GM21529 (cell line): ENCODE measurements at regions not wholly inside any gene's neighbourhood (a gene's known extent, or its start where the extent isn't known, plus 50 kb on each side); places are given as distances from the start of the nearest gene placed in this dataset.

Experiments
- ATAC-seq: cut with Tn5 transposase; IDR thresholded peaks from one replicate; pipeline ENCODE4 v1.9.1; 2021; ENCODE audit not compliant: unreplicated experiment

GRCh38 chr4:45368832-45369231 is 642.5 kb upstream of the GNPDA2 start:
- no peak for ATAC-seq

- no peak for ATAC-seq
Observed at GRCh38 chr4:45363931-45364330, 637.6 kb upstream of the GNPDA2 start.

DNA sequence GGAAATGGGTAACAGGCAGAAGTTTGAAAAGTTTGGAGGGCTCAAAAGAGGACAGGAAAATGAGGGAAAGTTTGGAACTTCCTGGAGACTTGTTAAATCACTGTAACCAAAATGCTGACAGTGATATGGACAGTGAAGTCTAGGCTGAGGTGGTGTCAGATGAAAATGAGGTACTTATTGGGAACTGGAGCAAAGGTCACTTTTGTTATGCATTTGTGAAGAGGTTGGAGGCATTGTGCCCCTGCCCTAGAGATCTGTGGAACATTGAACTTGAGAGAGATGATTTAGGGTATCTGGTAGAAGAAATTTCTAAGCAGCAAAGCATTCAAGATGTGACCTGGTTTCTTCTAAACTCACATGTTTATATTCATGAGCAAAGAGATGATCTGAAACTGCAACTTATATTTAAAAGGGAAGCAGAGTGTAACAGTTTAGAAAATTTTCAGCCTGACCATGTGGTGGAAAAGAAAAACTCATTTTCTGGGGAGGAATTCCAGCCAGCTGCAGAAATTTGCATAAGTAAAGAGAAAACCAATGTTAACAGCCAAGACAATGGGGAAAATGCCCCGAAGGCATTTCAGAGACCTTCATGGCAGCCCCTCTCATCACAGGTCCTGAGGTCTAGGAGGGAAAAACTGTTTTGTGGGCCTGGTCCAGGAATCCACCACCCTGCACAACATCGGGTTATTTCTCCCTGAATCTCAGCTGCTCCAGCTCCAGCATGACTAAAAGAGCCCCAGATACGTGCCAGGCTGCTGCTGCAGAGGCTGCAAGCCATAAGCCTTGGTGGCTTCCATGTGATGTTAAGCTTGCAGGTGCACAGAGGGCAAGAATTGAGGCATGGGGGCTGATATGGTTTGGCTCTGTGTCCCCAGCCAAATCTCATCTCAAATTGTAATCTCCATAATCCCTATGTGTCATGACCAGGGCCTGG is 632.5 kb upstream of the GNPDA2 start:
- ATAC-seq: no peak

DNA sequence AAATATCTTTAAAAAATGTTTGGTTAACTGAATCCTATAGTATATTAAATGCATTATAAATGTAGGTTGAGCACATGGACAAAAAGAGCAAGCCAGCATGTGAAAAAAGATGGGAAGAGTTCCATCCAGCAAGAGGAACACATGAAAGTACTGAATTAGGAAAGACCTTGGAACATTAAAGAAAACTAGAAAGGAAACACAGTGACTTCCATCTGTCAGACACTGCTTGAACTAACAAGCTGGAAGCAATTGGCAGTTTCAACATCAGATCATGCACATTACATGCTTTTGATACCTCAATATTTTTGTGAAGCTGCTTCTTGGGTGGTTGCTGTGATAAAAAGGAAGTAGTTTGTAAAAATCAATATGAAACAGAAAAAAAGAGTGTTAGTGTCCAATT is 626.8 kb upstream of the GNPDA2 start:
- no peak for ATAC-seq

- ATAC-seq: no peak
Observed at GRCh38 chr4:45350438-45350837, 624.1 kb upstream of the GNPDA2 start.

GRCh38 chr4:45349859-45350258 is 623.5 kb upstream of the GNPDA2 start:
- ATAC-seq: no peak

DNA sequence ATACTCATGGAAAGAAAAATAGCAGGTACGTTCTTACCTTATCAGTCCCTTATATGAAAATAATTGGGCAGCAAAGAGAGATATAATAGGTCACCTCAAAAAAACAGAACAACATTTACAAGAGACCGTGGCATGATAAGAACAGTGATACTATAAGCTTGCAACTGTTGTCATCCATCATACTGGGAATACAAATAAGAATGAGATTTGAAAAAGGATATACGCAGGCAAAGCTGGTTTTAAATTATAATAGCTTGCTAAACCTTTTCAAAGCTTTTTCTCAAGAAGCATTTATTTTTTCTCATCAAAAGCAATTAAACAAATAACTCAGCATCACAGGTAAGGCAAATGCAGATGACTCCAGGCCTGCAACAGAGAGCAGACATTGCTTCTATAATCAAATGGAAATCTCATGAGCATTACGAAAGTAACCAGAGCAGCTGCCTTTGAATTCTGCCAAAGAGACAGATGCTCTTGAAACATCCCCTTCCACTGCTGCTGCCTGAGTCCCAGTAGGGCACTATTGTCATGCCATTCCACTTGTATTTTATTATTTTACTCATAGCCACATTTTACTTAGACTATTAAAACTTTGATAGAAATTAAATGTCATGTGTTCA is 620.6 kb upstream of the GNPDA2 start:
- no peak for ATAC-seq

DNA sequence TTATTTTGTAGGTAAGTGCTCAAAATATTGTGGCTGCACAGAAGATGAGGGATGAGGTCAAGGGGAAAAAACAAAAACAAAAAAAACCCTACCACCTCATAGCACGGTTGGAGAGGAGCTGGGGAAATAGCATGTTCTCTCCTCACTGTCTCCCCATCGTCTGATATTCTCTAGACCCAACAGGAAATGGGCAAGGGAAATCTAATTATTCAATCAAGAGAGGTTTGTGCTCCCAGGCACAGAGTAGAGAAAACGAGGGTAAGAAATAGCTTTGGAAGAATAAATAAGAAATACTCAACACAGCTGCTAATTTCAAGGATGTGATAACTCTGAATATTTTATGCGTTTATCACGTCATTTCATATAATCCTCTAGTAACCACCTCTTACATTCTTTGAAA is 619.2 kb upstream of the GNPDA2 start:
- no peak for ATAC-seq

GRCh38 chr4:45331802-45332201 is 605.4 kb upstream of the GNPDA2 start:
- ATAC-seq: no peak

DNA sequence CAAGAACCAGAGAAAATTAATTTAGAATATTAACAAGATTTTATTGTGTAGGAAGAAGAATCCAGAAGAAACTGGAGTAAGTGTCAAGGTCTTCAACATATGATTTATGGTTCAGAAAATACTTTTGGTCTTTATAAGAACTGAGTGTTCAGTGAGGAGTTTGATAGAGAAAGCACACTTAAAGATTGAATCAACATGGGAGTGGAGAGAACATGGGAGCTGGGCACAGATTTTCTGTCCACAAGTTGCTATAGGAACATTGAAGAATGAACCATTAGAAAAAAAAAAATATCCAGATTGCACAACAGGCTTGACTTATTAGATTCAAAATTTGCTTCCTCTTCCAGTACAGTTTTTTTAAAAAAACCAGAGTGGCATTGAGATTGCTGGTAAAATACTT is 601.2 kb upstream of the GNPDA2 start:
- no peak for ATAC-seq

DNA sequence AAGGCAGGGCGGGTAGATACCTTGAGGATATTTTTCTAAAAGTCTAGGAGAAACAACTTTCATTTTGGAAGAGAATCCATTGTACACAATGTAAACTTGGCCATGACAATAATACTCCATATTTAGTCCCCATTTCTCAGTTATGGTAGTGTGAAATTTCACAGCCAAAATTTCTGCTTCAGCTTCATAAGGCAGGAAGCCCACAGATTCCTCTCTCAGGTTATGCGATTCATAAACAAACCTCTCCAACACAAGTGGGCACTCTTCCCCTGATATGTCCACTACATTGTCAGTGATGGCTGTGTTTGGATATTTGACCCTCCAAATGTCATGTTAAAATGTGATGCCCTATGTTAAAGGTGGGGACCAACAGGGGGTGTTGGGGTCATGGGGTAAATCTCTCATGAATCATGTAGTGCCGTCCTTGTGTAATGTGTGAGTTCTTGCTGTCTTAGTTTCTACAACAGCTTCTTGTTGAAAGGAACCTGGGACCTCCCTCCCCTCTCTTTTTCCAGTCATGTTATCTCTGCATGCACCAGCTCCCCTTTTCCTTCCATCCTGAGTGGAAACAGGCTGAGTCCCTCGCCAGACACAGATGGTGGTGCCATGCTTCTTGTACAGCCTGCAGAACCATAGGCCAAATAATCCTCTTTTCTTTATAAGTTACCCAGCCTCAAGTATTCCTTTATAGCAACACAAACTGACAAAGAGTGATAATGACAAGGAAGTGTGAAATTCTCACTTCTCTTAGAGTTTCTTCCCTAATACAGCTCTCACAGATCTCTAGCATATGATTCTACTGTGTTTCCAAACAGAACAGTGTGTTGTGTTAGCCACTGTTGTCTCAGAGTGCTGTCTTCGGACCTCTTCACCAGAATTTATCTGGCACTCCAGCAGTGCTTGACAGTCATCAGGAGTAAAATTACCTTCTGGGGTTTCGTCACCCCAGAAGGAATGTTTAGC is 598.4 kb upstream of the GNPDA2 start:
- no peak for ATAC-seq

DNA sequence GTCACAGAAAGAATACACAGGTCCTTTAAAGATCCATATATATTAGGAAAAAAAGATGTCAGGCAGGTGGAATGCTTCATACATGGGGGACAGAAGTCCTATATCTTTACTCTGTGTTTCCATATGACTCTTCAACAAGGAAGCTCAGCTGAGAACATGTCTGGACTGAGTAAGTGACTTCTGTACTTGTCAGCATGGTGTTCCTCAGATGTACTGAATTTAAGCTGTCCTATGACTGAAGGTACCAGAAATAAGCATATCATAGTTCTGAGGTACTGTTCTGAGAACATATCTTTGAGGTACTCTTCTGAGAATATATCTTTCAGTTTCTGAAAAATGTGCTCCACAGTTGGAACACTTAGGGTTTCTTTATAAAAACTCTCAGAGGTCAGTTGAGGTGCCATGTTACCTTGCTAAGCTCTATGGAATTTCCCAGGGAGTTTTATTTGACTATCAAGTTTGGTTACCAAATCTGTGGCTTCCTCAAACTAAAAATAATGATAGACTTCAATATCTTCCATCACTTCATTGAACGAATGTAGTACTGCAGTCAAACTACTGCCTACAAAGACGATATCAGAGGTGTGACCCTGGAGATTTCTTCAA is 597.2 kb upstream of the GNPDA2 start:
- no peak for ATAC-seq

- no peak for ATAC-seq
Observed at GRCh38 chr4:45317739-45318138, 591.4 kb upstream of the GNPDA2 start.

DNA sequence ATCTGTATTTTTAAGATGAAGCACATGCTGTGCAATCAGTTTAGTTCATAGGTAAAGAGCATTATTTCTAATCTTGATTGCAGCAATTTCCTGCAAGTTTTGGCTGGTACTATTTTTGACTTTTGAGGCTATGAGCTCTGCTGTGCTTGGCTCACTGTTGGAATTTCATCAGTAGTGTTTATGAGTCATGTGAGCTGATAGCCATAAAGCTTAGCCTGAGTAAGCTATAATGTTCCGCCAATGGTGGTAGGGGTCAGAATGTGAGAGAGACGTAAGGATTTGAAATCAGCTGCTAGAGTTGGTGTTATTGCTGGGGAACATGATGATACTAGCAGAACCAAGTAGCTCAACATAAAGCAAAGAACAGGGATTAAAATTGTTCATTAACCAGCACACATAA is 590.9 kb upstream of the GNPDA2 start:
- no peak for ATAC-seq

GRCh38 chr4:45316257-45316656 is 589.9 kb upstream of the GNPDA2 start:
- no peak for ATAC-seq

- no peak for ATAC-seq
Observed at GRCh38 chr4:45302828-45303227, 576.5 kb upstream of the GNPDA2 start.

DNA sequence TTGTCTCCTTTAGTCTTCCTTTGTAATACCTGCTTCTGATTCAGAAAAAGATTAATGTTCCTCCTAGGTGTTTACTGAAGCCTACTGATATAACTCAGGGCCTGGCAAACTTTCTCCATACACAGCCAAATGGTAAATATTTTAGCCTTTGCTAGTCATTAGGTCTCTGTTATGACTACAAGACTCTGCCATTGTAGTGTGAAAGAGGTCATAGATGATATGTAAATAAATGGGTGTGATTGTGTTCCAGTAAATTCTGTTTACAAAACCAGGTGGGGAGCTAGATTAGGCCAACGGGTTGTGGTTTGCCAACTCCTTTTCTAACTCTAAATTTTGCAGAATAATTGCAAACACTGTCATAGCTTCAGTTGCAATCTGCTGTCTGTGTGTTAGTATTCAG is 568.1 kb upstream of the GNPDA2 start:
- ATAC-seq: no peak

GRCh38 chr4:45293335-45293734 is 567.0 kb upstream of the GNPDA2 start:
- ATAC-seq: no peak

GRCh38 chr4:45292844-45293243 is 566.5 kb upstream of the GNPDA2 start:
- ATAC-seq: no peak

DNA sequence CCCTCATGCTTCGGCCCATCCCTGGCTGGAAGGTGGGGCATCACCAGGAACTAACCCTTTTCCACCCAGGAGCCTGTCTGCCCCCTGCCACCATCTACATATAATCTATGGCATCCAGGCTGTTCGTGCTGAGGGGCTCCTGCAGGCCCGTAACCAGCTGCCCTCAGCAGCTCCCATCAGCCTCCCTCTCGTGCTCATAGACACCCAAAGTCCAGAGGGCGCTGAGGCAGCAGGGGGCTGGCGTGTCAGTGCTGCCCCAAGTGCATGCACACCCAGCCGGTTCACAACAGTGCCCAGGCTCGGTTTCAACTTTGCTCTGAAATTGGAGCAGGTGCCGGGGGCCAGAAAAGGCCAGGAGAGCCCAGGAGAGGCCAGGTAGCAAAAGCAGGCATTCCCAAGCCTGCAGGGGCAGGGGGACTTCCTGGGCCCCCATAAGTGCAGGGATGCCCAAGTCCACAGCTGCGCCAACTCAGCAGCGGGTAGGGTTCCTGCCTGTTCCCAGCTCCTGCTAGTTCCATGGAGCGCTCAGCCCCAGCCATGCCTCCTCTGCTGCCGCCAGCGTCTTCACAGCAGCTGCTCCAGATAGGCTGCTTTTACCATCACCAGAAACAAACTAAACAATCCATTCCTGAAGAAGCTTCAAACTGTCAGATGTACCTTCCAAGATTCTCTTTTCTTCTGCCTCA is 558.2 kb upstream of the GNPDA2 start:
- no peak for ATAC-seq
